IMR-90 (cell line): ENCODE measurements at regions not wholly inside any gene's neighbourhood (a gene's known extent, or its start where the extent isn't known, plus 50 kb on each side); places are given as distances from the start of the nearest gene placed in this dataset.

Source experiments
- ATAC-seq: fragments of 200-7000 bp; cut with Tn5 transposase; 2 replicates; pipeline ENCODE4 v1.9.1; 2020; ENCODE audit warnings: low read depth, mild to moderate bottlenecking, moderate library complexity
- BruUV-seq: library from RNA; stranded (reverse); fragments of 400-500 nt; replicated peaks from 2 replicates; lab custom pipeline; 2021; lab: Mats Ljungman, UMichigan
- CTCF ChIA-PET: fragments of 300-600 bp; formaldehyde crosslinking; extraction: SDS; loops from one replicate; lab custom pipeline; 2021; ENCODE audit warnings: antibody characterized with exemption; lab: Yijun Ruan, JAX
- POLR2A ChIA-PET: fragments of 300-600 bp; sonication (Branson Sonifier 250); formaldehyde crosslinking; loops from one replicate; lab custom pipeline; 2022; ENCODE audit warnings: antibody characterized with exemption; ENCODE audit not compliant: unreplicated experiment; lab: Charles Lee
- DNase-seq: peaks from one replicate; pipeline ENCODE4 v3.0.0; 2013
- H2AFZ ChIP-seq: replicated peaks from 2 replicates; pipeline ENCODE3; 2013; ENCODE audit warnings: low read length, mild to moderate bottlenecking; ENCODE audit not compliant: poor library complexity
- H2AK5ac ChIP-seq: 2 replicates; pipeline ENCODE4 v1.6.1; 2013; ENCODE audit warnings: low read depth, low read length, inconsistent platforms
- H2AK9ac ChIP-seq: replicated peaks from 2 replicates; pipeline ENCODE3; 2013; ENCODE audit warnings: mild to moderate bottlenecking, low read depth, low read length, moderate library complexity; ENCODE audit not compliant: poor library complexity
- H2BK120ac ChIP-seq: 2 replicates; pipeline ENCODE4 v1.6.1; 2013; ENCODE audit warnings: low read depth, low read length, inconsistent platforms
- H2BK15ac ChIP-seq: 3 replicates; pipeline ENCODE4 v1.6.1; 2013; ENCODE audit warnings: low read depth, low read length, inconsistent platforms
- H2BK20ac ChIP-seq: 2 replicates; pipeline ENCODE4 v1.6.1; 2013; ENCODE audit warnings: low read depth, mild to moderate bottlenecking, inconsistent platforms, low read length, moderate library complexity
- H2BK5ac ChIP-seq: 2 replicates; pipeline ENCODE4 v1.6.1; 2013; ENCODE audit warnings: mild to moderate bottlenecking, low read depth, low read length, inconsistent platforms; ENCODE audit not compliant: poor library complexity, severe bottlenecking
- H3K14ac ChIP-seq: replicated peaks from 2 replicates; pipeline ENCODE4 v1.6.1; 2013; ENCODE audit warnings: low read depth, low read length, inconsistent platforms
- H3K18ac ChIP-seq: 2 replicates; pipeline ENCODE4 v1.6.1; 2013; ENCODE audit warnings: low read depth, low read length, control low read depth
- H3K23ac ChIP-seq: 2 replicates; pipeline ENCODE4 v1.6.1; 2013; ENCODE audit warnings: low read depth, low read length, inconsistent platforms
- H3K27ac ChIP-seq: 2 replicates; pipeline ENCODE4 v1.5.1; 2013; ENCODE audit warnings: mild to moderate bottlenecking, control low read depth, low read length; ENCODE audit not compliant: insufficient read depth
- H3K27me3 ChIP-seq: 2 replicates; pipeline ENCODE4 v1.6.1; 2013; ENCODE audit warnings: low read length; ENCODE audit not compliant: control insufficient read depth, insufficient read depth
- H3K36me3 ChIP-seq: 2 replicates; pipeline ENCODE4 v1.6.1; 2013; ENCODE audit warnings: low read length, mixed read lengths; ENCODE audit not compliant: control insufficient read depth, insufficient read depth
- H3K4ac ChIP-seq: 2 replicates; pipeline ENCODE4 v1.6.1; 2013; ENCODE audit warnings: low read depth, low read length, inconsistent platforms
- H3K4me1 ChIP-seq: 2 replicates; pipeline ENCODE4 v1.6.1; 2013; ENCODE audit warnings: low read length, mixed read lengths; ENCODE audit not compliant: control insufficient read depth, insufficient read depth
- H3K4me2 ChIP-seq: 2 replicates; pipeline ENCODE4 v1.6.1; 2013; ENCODE audit warnings: low read depth, mild to moderate bottlenecking, control low read depth, low read length, moderate library complexity
- H3K4me3 ChIP-seq: 2 replicates; pipeline ENCODE4 v1.5.1; 2013; ENCODE audit warnings: low read depth, mild to moderate bottlenecking, control low read depth, low read length, moderate library complexity; ENCODE audit not compliant: insufficient read depth
- H3K56ac ChIP-seq: 2 replicates; pipeline ENCODE4 v1.6.1; 2013; ENCODE audit warnings: low read length, inconsistent platforms; ENCODE audit not compliant: insufficient read depth; ENCODE audit errors: extremely low read depth
- H3K79me1 ChIP-seq, 2 experiments: 2 replicates each; pipeline ENCODE4 v1.6.1; 2013; ENCODE audit warnings: low read length in 2 of 2, inconsistent platforms in 1 of 2, low read depth in 1 of 2
- H3K9ac ChIP-seq: 2 replicates; pipeline ENCODE4 v1.6.1; 2013; ENCODE audit warnings: low read depth, low read length, control low read depth
- H3K9me1 ChIP-seq: 2 replicates; pipeline ENCODE4 v1.6.1; 2013; ENCODE audit warnings: low read length, inconsistent platforms; ENCODE audit not compliant: insufficient read depth
- H3K9me3 ChIP-seq: 2 replicates; pipeline ENCODE4 v1.6.1; 2013; ENCODE audit warnings: low read length; ENCODE audit not compliant: control insufficient read depth, insufficient read depth
- H4K20me1 ChIP-seq: 2 replicates; pipeline ENCODE4 v1.6.1; 2013; ENCODE audit warnings: low read length, inconsistent platforms; ENCODE audit not compliant: insufficient read depth
- H4K5ac ChIP-seq: 2 replicates; pipeline ENCODE4 v1.6.1; 2013; ENCODE audit warnings: mild to moderate bottlenecking, low read depth, low read length, control low read depth
- H4K8ac ChIP-seq, 2 experiments: 2 replicates each; pipeline ENCODE4 v1.6.1; 2013; ENCODE audit warnings: low read depth in 2 of 2, low read length in 2 of 2, control low read depth in 1 of 2, inconsistent platforms in 1 of 2
- H4K91ac ChIP-seq: 2 replicates; pipeline ENCODE4 v1.6.1; 2013; ENCODE audit warnings: low read depth, low read length, inconsistent platforms; ENCODE audit not compliant: insufficient read depth
- BHLHE40 ChIP-seq: fragments of 150-350 bp; IDR thresholded peaks from 2 replicates; pipeline ENCODE4 v1.6.1; 2016; ENCODE audit warnings: mild to moderate bottlenecking, low read depth, low read length
- CEBPB ChIP-seq: IDR thresholded peaks from 2 replicates; pipeline ENCODE4 v1.6.1; 2012; ENCODE audit warnings: low read depth, low read length, improper control_type of control experiment
- CTCF ChIP-seq: conservative IDR thresholded peaks from 2 replicates; pipeline ENCODE4 v1.5.1; 2012; ENCODE audit warnings: mild to moderate bottlenecking, low read depth, low read length, improper control_type of control experiment
- ELK1 ChIP-seq: fragments of 150-350 bp; IDR thresholded peaks from 2 replicates; pipeline ENCODE4 v1.6.1; 2016; ENCODE audit warnings: low read depth, mild to moderate bottlenecking, low read length, moderate library complexity, borderline replicate concordance
- FOS ChIP-seq: fragments of 150-350 bp; IDR thresholded peaks from 2 replicates; pipeline ENCODE4 v1.6.1; 2016; ENCODE audit warnings: low read depth, low read length
- MAFK ChIP-seq: IDR thresholded peaks from 2 replicates; pipeline ENCODE4 v1.6.1; 2012; ENCODE audit warnings: low read depth, low read length, improper control_type of control experiment
- MAZ ChIP-seq: IDR thresholded peaks from 2 replicates; pipeline ENCODE4 v1.6.1; 2012; ENCODE audit warnings: low read depth, mild to moderate bottlenecking, low read length, improper control_type of control experiment, moderate library complexity, borderline replicate concordance
- MXI1 ChIP-seq: IDR thresholded peaks from 2 replicates; pipeline ENCODE4 v1.6.1; 2012; ENCODE audit warnings: low read depth, mild to moderate bottlenecking, low read length, moderate library complexity, borderline replicate concordance
- NFE2L2 ChIP-seq: fragments of 150-350 bp; IDR thresholded peaks from 2 replicates; pipeline ENCODE4 v1.6.1; 2016; ENCODE audit warnings: low read depth, mild to moderate bottlenecking, low read length
- POLR2A ChIP-seq: IDR thresholded peaks from 2 replicates; pipeline ENCODE4 v1.6.1; 2012; ENCODE audit warnings: mild to moderate bottlenecking, low read depth, low read length
- RAD21 ChIP-seq: IDR thresholded peaks from 2 replicates; pipeline ENCODE4 v1.6.1; 2012; ENCODE audit warnings: low read length, improper control_type of control experiment
- RFX5 ChIP-seq: IDR thresholded peaks from 2 replicates; pipeline ENCODE4 v1.8.0; 2012; ENCODE audit warnings: low read depth, mild to moderate bottlenecking, low read length, moderate library complexity
- SMC3 ChIP-seq: fragments of 150-350 bp; IDR thresholded peaks from 2 replicates; pipeline ENCODE4 v1.6.1; 2016; ENCODE audit warnings: low read depth, mild to moderate bottlenecking, antibody characterized with exemption, low read length, moderate library complexity
- USF2 ChIP-seq: fragments of 150-350 bp; IDR thresholded peaks from 2 replicates; pipeline ENCODE4 v1.6.1; 2017; ENCODE audit warnings: mild to moderate bottlenecking, antibody characterized with exemption, low read length, low read depth
- WGBS, 2 experiments: methylation state at CpG; one replicate each; pipeline versions ENCODE4 v1.1.5 to v1.1.7; 2013; ENCODE audit warnings: missing lambda C conversion rate in 2 of 2; ENCODE audit not compliant: insufficient read length in 1 of 2; ENCODE audit errors: extremely low coverage in 2 of 2; 5-methylcytosine and 5-hydroxymethylcytosine counted together
- dilution Hi-C: fragments of 300-500 bp; cut with HindIII; formaldehyde crosslinking; loops from one replicate; pipeline ENCODE4 v1.14.3; 2018; ENCODE audit warnings: low sequenced_read_pairs; ENCODE audit not compliant: unreplicated experiment
- in situ Hi-C: fragments of 300-500 bp; cut with MboI; formaldehyde crosslinking; loops from 3 replicates; pipeline ENCODE4 v1.14.3; 2019; ENCODE audit warnings: low sequenced_read_pairs, inconsistent platforms, mixed read lengths
- intact Hi-C: fragments of 100-400 bp; cut with micrococcal nuclease; formaldehyde crosslinking; loops from 2 replicates; pipeline ENCODE4 v1.10.0; 2022

- H3K9me3 ChIP-seq: no peaks in the 10 kb centered on the region
- no peak overlapping the region for H3K9ac ChIP-seq
- no peak overlapping the region for H2BK20ac ChIP-seq
- H2BK120ac ChIP-seq: no peak overlapping the region
- no peak overlapping the region for H3K14ac ChIP-seq
- H2AK5ac ChIP-seq: no peak overlapping the region
- WGBS, 2 experiments: no CpG with 5 or more reads among the region's 4 CpGs
- no peaks in the 10 kb centered on the region for H3K4me1 ChIP-seq
- in situ Hi-C loops (no loop called here), intact Hi-C loops (no loop called here), dilution Hi-C loops (no loop called here)
- no peak overlapping the region for H2AK9ac ChIP-seq
- H3K4ac ChIP-seq: no peak overlapping the region
- H3K4me3 ChIP-seq: no peak overlapping the region
- H3K4me2 ChIP-seq: no peak overlapping the region
- ATAC-seq (no peak), DNase-seq (no peak)
- CTCF ChIA-PET: no interaction called here
- no peak overlapping the region for H3K18ac ChIP-seq
- H2BK15ac ChIP-seq: no peak overlapping the region
- no peak overlapping the region for H3K27ac ChIP-seq
- H2BK5ac ChIP-seq: no peak overlapping the region
- no peak overlapping the region for H3K56ac ChIP-seq
- no peak overlapping the region for H4K8ac ChIP-seq
- H4K20me1 ChIP-seq: no peaks in the 10 kb centered on the region
- POLR2A ChIA-PET: no interaction called here
- H3K9me1 ChIP-seq: no peaks in the 10 kb centered on the region
- BruUV-seq: no TSS peak
- H3K23ac ChIP-seq: no peak overlapping the region
- H2AFZ ChIP-seq: no peak overlapping the region
- no peak overlapping the region for H4K5ac ChIP-seq
- H3K79me1 ChIP-seq: no peaks in the 10 kb centered on the region
- H3K27me3 ChIP-seq: peaks cover 10% of the 10 kb centered on the region
- TF ChIP-seq RFX5: no peak
- no peak for TF ChIP-seq POLR2A
- TF ChIP-seq CEBPB: no peak
- TF ChIP-seq RAD21: no peak
- no peak for TF ChIP-seq MAFK
- no peak for TF ChIP-seq ELK1
- TF ChIP-seq NFE2L2: no peak
- no peak for TF ChIP-seq SMC3
- TF ChIP-seq MAZ: no peak
- no peak for TF ChIP-seq CTCF
- no peak for TF ChIP-seq USF2
- no peak for TF ChIP-seq BHLHE40
- TF ChIP-seq FOS: no peak
- no peak for TF ChIP-seq MXI1
- no peaks in the 10 kb centered on the region for H3K36me3 ChIP-seq
- no peak overlapping the region for H4K91ac ChIP-seq
Measured at GRCh38 chr2:175865716-175866115, 136.4 kb downstream of the LNPK start.
